OCI-LY7 (cell line): ENCODE measurements at regions not wholly inside any gene's neighbourhood (a gene's known extent, or its start where the extent isn't known, plus 50 kb on each side); places are given as distances from the start of the nearest gene placed in this dataset.

Experiments
- BruUV-seq: library from RNA; stranded (reverse); fragments of 400-500 nt; replicated peaks from 2 replicates; lab custom pipeline; 2021; lab: Mats Ljungman, UMichigan
- CTCF ChIA-PET: fragments of 300-600 bp; sonication (Branson Sonifier 250); formaldehyde crosslinking; loops from one replicate; lab custom pipeline; 2022; ENCODE audit warnings: antibody characterized with exemption; ENCODE audit not compliant: unreplicated experiment; lab: Charles Lee
- POLR2A ChIA-PET: fragments of 300-600 bp; sonication (Branson Sonifier 250); formaldehyde crosslinking; loops from one replicate; lab custom pipeline; 2022; ENCODE audit warnings: antibody characterized with exemption; lab: Charles Lee
- DNase-seq: peaks from one replicate; pipeline ENCODE4 v3.0.0-alpha.2; 2015; ENCODE audit warnings: low spot score
- H2AFZ ChIP-seq: fragments of 200-600 bp; sonication (generic), shearing (Covaris generic); 2 replicates; pipeline ENCODE4 v1.6.1; 2014; ENCODE audit warnings: mild to moderate bottlenecking, antibody characterized with exemption, low read length, moderate library complexity
- H3K27ac ChIP-seq: fragments of 200-600 bp; sonication (generic); 2 replicates; pipeline ENCODE4 v1.5.1; 2014; ENCODE audit warnings: mixed run types, low read depth, mild to moderate bottlenecking, moderate library complexity, low read length, inconsistent platforms; ENCODE audit not compliant: poor library complexity, severe bottlenecking
- H3K36me3 ChIP-seq: fragments of 200-600 bp; sonication (generic); 2 replicates; pipeline ENCODE4 v1.6.1; 2014; ENCODE audit warnings: mild to moderate bottlenecking, antibody characterized with exemption, low read length, moderate library complexity, mixed read lengths; ENCODE audit not compliant: insufficient read depth
- H3K4me1 ChIP-seq: fragments of 200-600 bp; sonication (generic); 2 replicates; pipeline ENCODE4 v1.5.1; 2014; ENCODE audit warnings: mild to moderate bottlenecking, low read length; ENCODE audit not compliant: insufficient read depth, poor library complexity, severe bottlenecking
- H3K4me2 ChIP-seq: fragments of 200-600 bp; sonication (generic); 2 replicates; pipeline ENCODE4 v1.6.1; 2014; ENCODE audit warnings: mild to moderate bottlenecking, low read length
- H3K4me3 ChIP-seq: fragments of 200-600 bp; sonication (generic); 2 replicates; pipeline ENCODE4 v1.5.1; 2014; ENCODE audit warnings: mild to moderate bottlenecking, low read depth, low read length; ENCODE audit not compliant: poor library complexity, severe bottlenecking
- H3K79me2 ChIP-seq: fragments of 200-600 bp; sonication (generic); 2 replicates; pipeline ENCODE4 v1.6.1; 2016; ENCODE audit warnings: low read depth, mild to moderate bottlenecking, low read length, moderate library complexity, mixed read lengths; ENCODE audit not compliant: insufficient read depth
- H3K9me2 ChIP-seq: fragments of 200-600 bp; sonication (generic); 2 replicates; pipeline ENCODE4 v1.6.1; 2016; ENCODE audit warnings: mild to moderate bottlenecking, low read length, mixed read lengths; ENCODE audit not compliant: insufficient read depth
- H3K9me3 ChIP-seq: fragments of 200-600 bp; sonication (generic); 2 replicates; pipeline ENCODE4 v1.6.1; 2014; ENCODE audit warnings: mild to moderate bottlenecking, mixed run types, low read length, mixed read lengths
- H4K20me1 ChIP-seq: fragments of 200-600 bp; sonication (generic); 2 replicates; pipeline ENCODE4 v1.6.1; 2014; ENCODE audit warnings: mild to moderate bottlenecking, antibody characterized with exemption, low read length, moderate library complexity, mixed read lengths; ENCODE audit not compliant: insufficient read depth
- CTCF ChIP-seq: fragments of 200-600 bp; sonication (generic); conservative IDR thresholded peaks from 2 replicates; pipeline ENCODE4 v1.5.1; 2014; ENCODE audit warnings: mild to moderate bottlenecking, antibody characterized with exemption, low read length, moderate library complexity, mixed read lengths
- EZH2phosphoT487 ChIP-seq: fragments of 200-600 bp; sonication (generic); IDR thresholded peaks from 2 replicates; pipeline ENCODE4 v1.6.1; 2018; ENCODE audit warnings: low read depth, borderline replicate concordance, mild to moderate bottlenecking, mixed run types, antibody characterized with exemption, low read length, moderate library complexity, mixed read lengths
- intact Hi-C: fragments of 100-400 bp; cut with micrococcal nuclease; formaldehyde crosslinking; loops from one replicate; pipeline ENCODE4 v1.10.0; 2022; ENCODE audit not compliant: unreplicated experiment

GRCh38 chr4:16439768-16440167 is 213.5 kb upstream of the TAPT1 start:
- no peaks in the 10 kb centered on the region for H3K79me2 ChIP-seq
- intact Hi-C loops, result loop anchor here (5.0 kb wide), 1 partner anchor 412 kb away; no protein-coding TSS in a partner anchor
- TF ChIP-seq EZH2phosphoT487 (no peak), CTCF (no peak)
- H2AFZ ChIP-seq, result no peak overlapping the region
- no peaks in the 10 kb centered on the region for H3K9me3 ChIP-seq
- ChIA-PET POLR2A (no interaction called here), CTCF (no interaction called here)
- H3K4me2 ChIP-seq, result no peak overlapping the region
- H3K4me1 ChIP-seq, result no peaks in the 10 kb centered on the region
- no peaks in the 10 kb centered on the region for H4K20me1 ChIP-seq
- no peaks in the 10 kb centered on the region for H3K36me3 ChIP-seq
- H3K27ac ChIP-seq, result no peak overlapping the region
- DNase-seq, result no peak
- no TSS peak for BruUV-seq
- H3K9me2 ChIP-seq, result no peaks in the 10 kb centered on the region
- H3K4me3 ChIP-seq, result no peak overlapping the region

- TF ChIP-seq EZH2phosphoT487, result no peak
- TF ChIP-seq CTCF, result no peak
- intact Hi-C loops, result no loop called here
- Histone ChIP-seq H4K20me1 (no peaks in the 10 kb centered on the region), H3K79me2 (no peaks in the 10 kb centered on the region), H3K27ac (no peak overlapping the region), H2AFZ (no peak overlapping the region), H3K4me1 (no peaks in the 10 kb centered on the region), H3K9me2 (no peaks in the 10 kb centered on the region), H3K4me3 (no peak overlapping the region), H3K36me3 (no peaks in the 10 kb centered on the region), H3K4me2 (no peak overlapping the region), H3K9me3 (no peaks in the 10 kb centered on the region)
- CTCF ChIA-PET, result no interaction called here
- no peak for DNase-seq
- no TSS peak for BruUV-seq
- POLR2A ChIA-PET, result no interaction called here
These were observed 212.7 kb upstream of the TAPT1 start for GRCh38 chr4:16438986-16439385.

- CTCF ChIA-PET, result no interaction called here
- Histone ChIP-seq H3K79me2 (no peaks in the 10 kb centered on the region), H3K27ac (no peak overlapping the region), H3K4me3 (no peak overlapping the region), H2AFZ (no peak overlapping the region), H3K4me1 (no peaks in the 10 kb centered on the region), H4K20me1 (no peaks in the 10 kb centered on the region), H3K9me2 (no peaks in the 10 kb centered on the region), H3K9me3 (no peaks in the 10 kb centered on the region), H3K4me2 (no peak overlapping the region), H3K36me3 (no peaks in the 10 kb centered on the region)
- POLR2A ChIA-PET, result interaction anchor here (0.6 kb wide), 2 partner anchors 458 to 957 kb away, joined by 3 read pairs; no protein-coding TSS in a partner anchor
- DNase-seq, result no peak
- intact Hi-C loops, result no loop called here
- TF ChIP-seq CTCF (no peak), EZH2phosphoT487 (no peak)
- no TSS peak for BruUV-seq
These were observed 211.6 kb upstream of the TAPT1 start for GRCh38 chr4:16437836-16438235.
